ENCODE measurements at regions not wholly inside any gene's neighbourhood (a gene's known extent, or its start where the extent isn't known, plus 50 kb on each side); places are given as distances from the start of the nearest gene placed in this dataset.

DNA sequence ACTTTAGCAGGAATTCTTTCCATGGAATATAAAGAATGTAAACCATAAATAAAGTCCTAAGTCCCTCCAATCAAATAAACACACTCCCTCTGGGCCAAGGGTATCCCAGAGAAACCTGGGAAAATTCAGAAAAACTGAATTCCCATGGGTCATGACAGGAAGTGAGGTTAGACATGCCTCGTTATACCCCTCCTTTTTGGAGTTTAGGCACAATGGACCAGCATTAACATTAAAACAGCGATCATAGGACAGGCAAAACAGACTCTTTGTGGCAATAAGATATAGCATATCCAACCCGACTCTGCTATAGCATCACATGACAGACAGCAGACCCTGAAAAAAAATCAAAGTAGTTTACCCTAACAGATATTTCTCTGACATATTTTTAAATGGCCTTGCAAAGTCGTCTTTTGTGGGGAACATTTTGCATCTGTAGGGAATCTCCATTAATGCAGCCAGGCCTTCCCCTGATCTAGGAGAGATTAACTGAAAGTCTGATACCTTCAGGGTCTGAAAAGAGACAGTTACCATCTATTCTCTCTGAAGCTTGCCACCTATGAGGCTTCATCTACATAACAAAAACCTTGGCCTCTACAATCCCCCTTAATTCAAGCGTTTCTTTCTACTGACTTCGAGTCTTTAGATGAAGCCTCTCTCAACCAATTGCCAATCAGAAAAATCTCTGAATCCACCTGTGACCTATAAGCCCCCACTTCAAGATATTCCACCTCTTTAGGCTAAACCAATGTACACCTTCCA, 143.0 kb upstream of the KCNK1 start:
- TF ChIP-seq, protein P1, sequence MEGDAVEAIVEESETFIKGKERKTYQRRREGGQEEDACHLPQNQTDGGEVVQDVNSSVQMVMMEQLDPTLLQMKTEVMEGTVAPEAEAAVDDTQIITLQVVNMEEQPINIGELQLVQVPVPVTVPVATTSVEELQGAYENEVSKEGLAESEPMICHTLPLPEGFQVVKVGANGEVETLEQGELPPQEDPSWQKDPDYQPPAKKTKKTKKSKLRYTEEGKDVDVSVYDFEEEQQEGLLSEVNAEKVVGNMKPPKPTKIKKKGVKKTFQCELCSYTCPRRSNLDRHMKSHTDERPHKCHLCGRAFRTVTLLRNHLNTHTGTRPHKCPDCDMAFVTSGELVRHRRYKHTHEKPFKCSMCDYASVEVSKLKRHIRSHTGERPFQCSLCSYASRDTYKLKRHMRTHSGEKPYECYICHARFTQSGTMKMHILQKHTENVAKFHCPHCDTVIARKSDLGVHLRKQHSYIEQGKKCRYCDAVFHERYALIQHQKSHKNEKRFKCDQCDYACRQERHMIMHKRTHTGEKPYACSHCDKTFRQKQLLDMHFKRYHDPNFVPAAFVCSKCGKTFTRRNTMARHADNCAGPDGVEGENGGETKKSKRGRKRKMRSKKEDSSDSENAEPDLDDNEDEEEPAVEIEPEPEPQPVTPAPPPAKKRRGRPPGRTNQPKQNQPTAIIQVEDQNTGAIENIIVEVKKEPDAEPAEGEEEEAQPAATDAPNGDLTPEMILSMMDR (IDR thresholded peaks at IDR 0.05), result no peak
- TF ChIP-seq POLR2A (IDR thresholded peaks at IDR 0.05), result no peak
- TF ChIP-seq EP300 (IDR thresholded peaks at IDR 0.05), result no peak
